Mucosa of rectum (tissue), 2 donors: ENCODE measurements at regions not wholly inside any gene's neighbourhood (a gene's known extent, or its start where the extent isn't known, plus 50 kb on each side); places are given as distances from the start of the nearest gene placed in this dataset.

ENCODE experiments used
- H3K27ac ChIP-seq, 2 donors: one replicate each; pipeline ENCODE4 v1.7.0; 2013; ENCODE audit warnings: inconsistent platforms in 2 of 2, low read depth in 2 of 2, low read length in 2 of 2
- H3K27me3 ChIP-seq, 2 donors: one replicate each; pipeline ENCODE4 v1.7.0; 2013; ENCODE audit warnings: low read length in 2 of 2; ENCODE audit not compliant: control insufficient read depth in 2 of 2, insufficient read depth in 2 of 2
- H3K36me3 ChIP-seq, 2 donors: one replicate each; pipeline ENCODE4 v1.7.0; 2013; ENCODE audit warnings: low read length in 2 of 2; ENCODE audit not compliant: control insufficient read depth in 2 of 2, insufficient read depth in 2 of 2
- H3K4me1 ChIP-seq, 2 donors: one replicate each; pipeline ENCODE4 v1.7.0; 2013; ENCODE audit warnings: low read length in 2 of 2, mild to moderate bottlenecking in 1 of 2; ENCODE audit not compliant: control insufficient read depth in 2 of 2, insufficient read depth in 2 of 2
- H3K4me3 ChIP-seq, 2 donors: one replicate each; pipeline ENCODE4 v1.7.0; 2013; ENCODE audit warnings: low read length in 2 of 2
- H3K9ac ChIP-seq, 2 donors: one replicate each; pipeline ENCODE4 v1.7.0; 2013; ENCODE audit warnings: low read length in 2 of 2, low read depth in 1 of 2, mild to moderate bottlenecking in 1 of 2
- H3K9me3 ChIP-seq, 2 donors: one replicate each; pipeline ENCODE4 v1.7.0; 2013; ENCODE audit warnings: low read length in 2 of 2; ENCODE audit not compliant: control insufficient read depth in 2 of 2
- donor health status: healthy.
- donor health status: Normal muscosa, but diverticular disease.

- H3K4me3 ChIP-seq = no peak overlapping the region
- H3K27ac ChIP-seq = no peak overlapping the region
- H3K36me3 ChIP-seq = no peaks in the 10 kb centered on the region
- H3K9ac ChIP-seq = no peak overlapping the region
- H3K4me1 ChIP-seq = no peaks in the 10 kb centered on the region
- H3K27me3 ChIP-seq = no peaks in the 10 kb centered on the region
- no peaks in the 10 kb centered on the region for H3K9me3 ChIP-seq
Observed at GRCh38 chr10:107986571-107986970, 822.1 kb upstream of the SORCS1 start.

GRCh38 chr10:107984581-107984980, 820.1 kb upstream of the SORCS1 start:
- H3K27ac ChIP-seq = no peak overlapping the region
- no peak overlapping the region for H3K9ac ChIP-seq
- H3K4me1 ChIP-seq = no peaks in the 10 kb centered on the region
- H3K4me3 ChIP-seq = no peak overlapping the region
- no peaks in the 10 kb centered on the region for H3K36me3 ChIP-seq
- H3K9me3 ChIP-seq = no peaks in the 10 kb centered on the region
- no peaks in the 10 kb centered on the region for H3K27me3 ChIP-seq

GRCh38 chr10:107984149-107984548, 819.6 kb upstream of the SORCS1 start:
- H3K36me3 ChIP-seq = no peaks in the 10 kb centered on the region
- no peak overlapping the region for H3K4me3 ChIP-seq
- H3K27ac ChIP-seq = no peak overlapping the region
- H3K27me3 ChIP-seq = no peaks in the 10 kb centered on the region
- no peak overlapping the region for H3K9ac ChIP-seq
- no peaks in the 10 kb centered on the region for H3K4me1 ChIP-seq
- H3K9me3 ChIP-seq = no peaks in the 10 kb centered on the region

GRCh38 chr10:107978455-107978854, 813.9 kb upstream of the SORCS1 start:
- H3K4me3 ChIP-seq = no peak overlapping the region
- H3K9me3 ChIP-seq = no peaks in the 10 kb centered on the region
- H3K9ac ChIP-seq = no peak overlapping the region
- no peak overlapping the region for H3K27ac ChIP-seq
- no peaks in the 10 kb centered on the region for H3K27me3 ChIP-seq
- no peaks in the 10 kb centered on the region for H3K4me1 ChIP-seq
- no peaks in the 10 kb centered on the region for H3K36me3 ChIP-seq

- Histone ChIP-seq H3K4me3 (no peak overlapping the region), H3K27me3 (no peaks in the 10 kb centered on the region), H3K36me3 (no peaks in the 10 kb centered on the region), H3K9ac (no peak overlapping the region), H3K27ac (no peak overlapping the region), H3K9me3 (no peaks in the 10 kb centered on the region), H3K4me1 (no peaks in the 10 kb centered on the region)
Observed at GRCh38 chr10:107971973-107972372, 807.5 kb upstream of the SORCS1 start.

- H3K27me3 ChIP-seq = no peaks in the 10 kb centered on the region
- no peaks in the 10 kb centered on the region for H3K4me1 ChIP-seq
- no peak overlapping the region for H3K4me3 ChIP-seq
- no peak overlapping the region for H3K27ac ChIP-seq
- no peak overlapping the region for H3K9ac ChIP-seq
- no peaks in the 10 kb centered on the region for H3K36me3 ChIP-seq
- H3K9me3 ChIP-seq = no peaks in the 10 kb centered on the region
Observed at GRCh38 chr10:107971411-107971810, 806.9 kb upstream of the SORCS1 start.

GRCh38 chr10:107970512-107970911, 806.0 kb upstream of the SORCS1 start:
- Histone ChIP-seq H3K4me1 (no peaks in the 10 kb centered on the region), H3K27ac (no peak overlapping the region), H3K9ac (no peak overlapping the region), H3K4me3 (no peak overlapping the region), H3K27me3 (no peaks in the 10 kb centered on the region), H3K36me3 (no peaks in the 10 kb centered on the region), H3K9me3 (no peaks in the 10 kb centered on the region)

GRCh38 chr10:107969936-107970335, 805.4 kb upstream of the SORCS1 start:
- H3K36me3 ChIP-seq = no peaks in the 10 kb centered on the region
- H3K4me3 ChIP-seq = no peak overlapping the region

GRCh38 chr10:107966826-107967225, 802.3 kb upstream of the SORCS1 start:
- no peak overlapping the region for H3K9ac ChIP-seq
- no peaks in the 10 kb centered on the region for H3K4me1 ChIP-seq
- H3K9me3 ChIP-seq = no peaks in the 10 kb centered on the region
- no peaks in the 10 kb centered on the region for H3K27me3 ChIP-seq
- H3K27ac ChIP-seq = no peak overlapping the region
- H3K36me3 ChIP-seq = no peaks in the 10 kb centered on the region
- H3K4me3 ChIP-seq = no peak overlapping the region

More at GRCh38 chr10:107969936-107970335, 805.4 kb upstream of the SORCS1 start:
- Histone ChIP-seq H3K9ac (no peak overlapping the region), H3K27me3 (no peaks in the 10 kb centered on the region), H3K4me1 (no peaks in the 10 kb centered on the region), H3K9me3 (no peaks in the 10 kb centered on the region), H3K27ac (no peak overlapping the region)

GRCh38 chr10:107952649-107953556, 788.4 kb upstream of the SORCS1 start:
- no peak overlapping the region for H3K27ac ChIP-seq
- H3K9me3 ChIP-seq = no peaks in the 10 kb centered on the region
- H3K36me3 ChIP-seq = no peaks in the 10 kb centered on the region
- no peaks in the 10 kb centered on the region for H3K27me3 ChIP-seq
- no peak overlapping the region for H3K9ac ChIP-seq
- no peaks in the 10 kb centered on the region for H3K4me1 ChIP-seq
- H3K4me3 ChIP-seq = no peak overlapping the region
